K562 (cell line): ENCODE measurements at regions not wholly inside any gene's neighbourhood (a gene's known extent, or its start where the extent isn't known, plus 50 kb on each side); places are given as distances from the start of the nearest gene placed in this dataset.

Experiments
- CREM ChIP-seq: IDR thresholded peaks from 2 replicates; pipeline ENCODE4 v1.6.1; 2014; ENCODE audit warnings: antibody characterized with exemption, low read depth
- CTCF ChIP-seq, 3 experiments: IDR thresholded peaks in 2 of 3; conservative IDR thresholded peaks in 1 of 3; 2 replicates each; pipeline ENCODE4 v1.5.1; 2011 to 2012; ENCODE audit warnings: low read length in 3 of 3, mild to moderate bottlenecking in 3 of 3, control low read depth in 2 of 3, improper control_type of control experiment in 1 of 3, inconsistent platforms in 1 of 3, low read depth in 1 of 3, mixed read lengths in 1 of 3, moderate library complexity in 1 of 3; ENCODE audit not compliant: insufficient read depth in 2 of 3
- MLX ChIP-seq, 2 experiments: fragments of 450-650 bp in 1 of 2; sonication (generic) in 1 of 2; formaldehyde crosslinking; conservative IDR thresholded peaks; 2 replicates each; pipeline versions ENCODE4 v1.4.0 to v1.8.1; 2020 to 2022; ENCODE audit warnings: mild to moderate bottlenecking in 1 of 2, missing genetic modification reagents in 1 of 2
- SAFB2 ChIP-seq: fragments of 200-400 bp; formaldehyde crosslinking; IDR thresholded peaks from 2 replicates; pipeline ENCODE4 v1.6.1; 2018; ENCODE audit warnings: borderline replicate concordance, low read length, low read depth, moderate library complexity; ENCODE audit not compliant: severe bottlenecking
- STAT5B ChIP-seq: fragments of 250-450 bp; sonication (Bioruptor Pico); IDR thresholded peaks from 2 replicates; pipeline ENCODE4 v1.8.0; 2021; ENCODE audit warnings: mild to moderate bottlenecking, inconsistent platforms
- TFAP4 ChIP-seq: sonication (generic); formaldehyde crosslinking; IDR thresholded peaks from 2 replicates; pipeline ENCODE4 v1.8.0; 2022; ENCODE audit warnings: missing genetic modification reagents, mild to moderate bottlenecking, moderate library complexity, borderline replicate concordance
- TGIF2 ChIP-seq: sonication (generic); formaldehyde crosslinking; IDR thresholded peaks from 2 replicates; pipeline ENCODE4 v1.8.1; 2022; ENCODE audit warnings: mild to moderate bottlenecking, missing genetic modification reagents, moderate library complexity
- ZBTB8A ChIP-seq: fragments of 450-650 bp; IDR thresholded peaks from 2 replicates; pipeline ENCODE4 v1.6.1; 2018; ENCODE audit warnings: mild to moderate bottlenecking, moderate library complexity; ENCODE audit not compliant: partially characterized antibody
- ZNF24 ChIP-seq: fragments of 450-650 bp; IDR thresholded peaks from 2 replicates; pipeline ENCODE4 v1.6.1; 2016

GRCh38 chr2:43107679-43108078 lies 118.7 kb downstream of the ZFP36L2 start:
- no peak for TF ChIP-seq TFAP4 (CRISPR knock-in tag)
- no peak for TF ChIP-seq ZBTB8A
- TF ChIP-seq CREM: no peak
- TF ChIP-seq CTCF (IDR thresholded peaks at IDR 0.05 in 2 of 3, conservative IDR thresholded peaks at IDR 0.05 in 1 of 3; ENCODE audit: insufficient read depth in 2 of 3, low read depth in 1 of 3, low read length in 3 of 3): no peak
- no peak for TF ChIP-seq MLX (CRISPR knock-in tag; conservative IDR thresholded peaks at IDR 0.05)
- TF ChIP-seq STAT5B: no peak
- no peak for TF ChIP-seq TGIF2
- no peak for TF ChIP-seq ZNF24
- no peak for TF ChIP-seq SAFB2
